ENCODE measurements at regions not wholly inside any gene's neighbourhood (a gene's known extent, or its start where the extent isn't known, plus 50 kb on each side); places are given as distances from the start of the nearest gene placed in this dataset.

DNA sequence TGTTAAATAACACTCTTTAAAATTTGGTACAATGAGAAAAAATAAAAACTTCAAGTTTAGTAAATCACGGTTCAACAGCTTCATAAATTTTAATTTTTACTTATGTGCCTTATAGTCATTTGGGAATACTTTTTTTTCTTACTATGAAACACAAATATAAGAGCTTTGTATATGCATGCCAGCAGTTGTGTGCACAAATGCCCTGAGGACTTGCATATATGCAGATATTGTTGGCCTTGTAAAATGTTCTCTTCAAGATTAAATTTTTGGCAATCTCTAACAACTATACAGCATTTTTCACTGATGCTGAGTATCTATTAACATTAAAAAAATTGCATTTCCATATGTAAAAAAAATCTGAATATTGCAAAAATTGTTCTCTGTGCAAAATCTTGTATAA, 458.7 kb upstream of the BRINP3 start:
- CTCF ChIA-PET: no interaction called here
- H3K23ac ChIP-seq (ENCODE audit: low read depth, low read length): no peak overlapping the region
- H3K27ac ChIP-seq (ENCODE audit: insufficient read depth, low read length): no peak overlapping the region
- no peak overlapping the region for H2BK15ac ChIP-seq (ENCODE audit: low read depth, low read length)
- dilution Hi-C loops (cut with HindIII; ENCODE audit: low sequenced_read_pairs, unreplicated experiment): no loop called here
- no peak overlapping the region for H4K8ac ChIP-seq (ENCODE audit: low read depth in 2 of 2, low read length in 2 of 2)
- no peak overlapping the region for H3K4me3 ChIP-seq (ENCODE audit: insufficient read depth, low read depth, low read length)
- BruUV-seq (replicated peaks): no TSS peak
- no peak overlapping the region for H4K91ac ChIP-seq (ENCODE audit: insufficient read depth, low read depth, low read length)
- no peak overlapping the region for H3K4ac ChIP-seq (ENCODE audit: low read depth, low read length)
- POLR2A ChIA-PET (ENCODE audit: unreplicated experiment): no interaction called here
- no peak overlapping the region for H3K56ac ChIP-seq (ENCODE audit: extremely low read depth, insufficient read depth, low read length)
- H2BK20ac ChIP-seq (ENCODE audit: low read depth, low read length): no peak overlapping the region
- no peak overlapping the region for H2BK120ac ChIP-seq (ENCODE audit: low read depth, low read length)
- H2AK5ac ChIP-seq (ENCODE audit: low read depth, low read length): no peak overlapping the region
- no peak overlapping the region for H3K18ac ChIP-seq (ENCODE audit: low read depth, low read length)
- H3K4me2 ChIP-seq (ENCODE audit: low read depth, low read length): no peak overlapping the region
- no peaks in the 10 kb centered on the region for H3K4me1 ChIP-seq (ENCODE audit: control insufficient read depth, insufficient read depth, low read length)
- no peaks in the 10 kb centered on the region for H3K9me1 ChIP-seq (ENCODE audit: insufficient read depth, low read length)
- ATAC-seq (ENCODE audit: low read depth) (no peak), DNase-seq (no peak)
- H3K14ac ChIP-seq (replicated peaks; ENCODE audit: low read depth, low read length): no peak overlapping the region
- no peak overlapping the region for H2AK9ac ChIP-seq (replicated peaks; ENCODE audit: low read depth, low read length, poor library complexity)
- no peaks in the 10 kb centered on the region for H4K20me1 ChIP-seq (ENCODE audit: insufficient read depth, low read length)
- H3K9ac ChIP-seq (ENCODE audit: low read depth, low read length): no peak overlapping the region
- no peaks in the 10 kb centered on the region for H3K36me3 ChIP-seq (ENCODE audit: control insufficient read depth, insufficient read depth, low read length)
- H2AFZ ChIP-seq (replicated peaks; ENCODE audit: low read length, poor library complexity): no peak overlapping the region
- WGBS, 2 experiments (ENCODE audit: extremely low coverage in 2 of 2, insufficient read length in 1 of 2): no CpG with 5 or more reads among the region's 1 CpG
- H3K27me3 ChIP-seq (ENCODE audit: control insufficient read depth, insufficient read depth, low read length): no peaks in the 10 kb centered on the region
- intact Hi-C loops (cut with micrococcal nuclease): no loop called here
- TF ChIP-seq, protein P1, sequence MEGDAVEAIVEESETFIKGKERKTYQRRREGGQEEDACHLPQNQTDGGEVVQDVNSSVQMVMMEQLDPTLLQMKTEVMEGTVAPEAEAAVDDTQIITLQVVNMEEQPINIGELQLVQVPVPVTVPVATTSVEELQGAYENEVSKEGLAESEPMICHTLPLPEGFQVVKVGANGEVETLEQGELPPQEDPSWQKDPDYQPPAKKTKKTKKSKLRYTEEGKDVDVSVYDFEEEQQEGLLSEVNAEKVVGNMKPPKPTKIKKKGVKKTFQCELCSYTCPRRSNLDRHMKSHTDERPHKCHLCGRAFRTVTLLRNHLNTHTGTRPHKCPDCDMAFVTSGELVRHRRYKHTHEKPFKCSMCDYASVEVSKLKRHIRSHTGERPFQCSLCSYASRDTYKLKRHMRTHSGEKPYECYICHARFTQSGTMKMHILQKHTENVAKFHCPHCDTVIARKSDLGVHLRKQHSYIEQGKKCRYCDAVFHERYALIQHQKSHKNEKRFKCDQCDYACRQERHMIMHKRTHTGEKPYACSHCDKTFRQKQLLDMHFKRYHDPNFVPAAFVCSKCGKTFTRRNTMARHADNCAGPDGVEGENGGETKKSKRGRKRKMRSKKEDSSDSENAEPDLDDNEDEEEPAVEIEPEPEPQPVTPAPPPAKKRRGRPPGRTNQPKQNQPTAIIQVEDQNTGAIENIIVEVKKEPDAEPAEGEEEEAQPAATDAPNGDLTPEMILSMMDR (conservative IDR thresholded peaks at IDR 0.05; ENCODE audit: low read depth, low read length): no peak
- TF ChIP-seq BHLHE40 (IDR thresholded peaks at IDR 0.05; ENCODE audit: low read depth, low read length): no peak
- no peak for TF ChIP-seq RAD21 (IDR thresholded peaks at IDR 0.05; ENCODE audit: low read length)
- no peak for TF ChIP-seq MXI1 (IDR thresholded peaks at IDR 0.05; ENCODE audit: borderline replicate concordance, low read depth, low read length)
- no peak for TF ChIP-seq FOS (IDR thresholded peaks at IDR 0.05; ENCODE audit: low read depth, low read length)
- TF ChIP-seq NFE2L2 (IDR thresholded peaks at IDR 0.05; ENCODE audit: low read depth, low read length): no peak
- no peak for TF ChIP-seq POLR2A (IDR thresholded peaks at IDR 0.05; ENCODE audit: low read depth, low read length)
- TF ChIP-seq SMC3 (IDR thresholded peaks at IDR 0.05; ENCODE audit: low read depth, low read length): no peak
- no peak for TF ChIP-seq MAFK (IDR thresholded peaks at IDR 0.05; ENCODE audit: low read depth, low read length)
- no peak for TF ChIP-seq RFX5 (IDR thresholded peaks at IDR 0.05; ENCODE audit: low read depth, low read length)
- TF ChIP-seq, protein P2, sequence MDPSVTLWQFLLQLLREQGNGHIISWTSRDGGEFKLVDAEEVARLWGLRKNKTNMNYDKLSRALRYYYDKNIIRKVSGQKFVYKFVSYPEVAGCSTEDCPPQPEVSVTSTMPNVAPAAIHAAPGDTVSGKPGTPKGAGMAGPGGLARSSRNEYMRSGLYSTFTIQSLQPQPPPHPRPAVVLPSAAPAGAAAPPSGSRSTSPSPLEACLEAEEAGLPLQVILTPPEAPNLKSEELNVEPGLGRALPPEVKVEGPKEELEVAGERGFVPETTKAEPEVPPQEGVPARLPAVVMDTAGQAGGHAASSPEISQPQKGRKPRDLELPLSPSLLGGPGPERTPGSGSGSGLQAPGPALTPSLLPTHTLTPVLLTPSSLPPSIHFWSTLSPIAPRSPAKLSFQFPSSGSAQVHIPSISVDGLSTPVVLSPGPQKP (IDR thresholded peaks at IDR 0.05; ENCODE audit: borderline replicate concordance, low read depth, low read length): no peak
- TF ChIP-seq CHD1 (IDR thresholded peaks at IDR 0.05; ENCODE audit: low read depth, low read length): no peak
- TF ChIP-seq, protein P3, sequence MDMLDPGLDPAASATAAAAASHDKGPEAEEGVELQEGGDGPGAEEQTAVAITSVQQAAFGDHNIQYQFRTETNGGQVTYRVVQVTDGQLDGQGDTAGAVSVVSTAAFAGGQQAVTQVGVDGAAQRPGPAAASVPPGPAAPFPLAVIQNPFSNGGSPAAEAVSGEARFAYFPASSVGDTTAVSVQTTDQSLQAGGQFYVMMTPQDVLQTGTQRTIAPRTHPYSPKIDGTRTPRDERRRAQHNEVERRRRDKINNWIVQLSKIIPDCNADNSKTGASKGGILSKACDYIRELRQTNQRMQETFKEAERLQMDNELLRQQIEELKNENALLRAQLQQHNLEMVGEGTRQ (IDR thresholded peaks at IDR 0.05; ENCODE audit: low read depth, low read length): no peak
- TF ChIP-seq CEBPB (IDR thresholded peaks at IDR 0.05; ENCODE audit: low read depth, low read length): no peak
- TF ChIP-seq MAZ (IDR thresholded peaks at IDR 0.05; ENCODE audit: borderline replicate concordance, low read depth, low read length): no peak
- TF ChIP-seq RCOR1 (IDR thresholded peaks at IDR 0.05; ENCODE audit: insufficient replicate concordance, low read length): no peak
- H3K79me1 ChIP-seq (ENCODE audit: low read depth in 1 of 2, low read length in 2 of 2): no peaks in the 10 kb centered on the region
- H2BK5ac ChIP-seq (ENCODE audit: low read depth, low read length, poor library complexity, severe bottlenecking): no peak overlapping the region
- no peaks in the 10 kb centered on the region for H3K9me3 ChIP-seq (ENCODE audit: control insufficient read depth, insufficient read depth, low read length)
- in situ Hi-C loops (cut with MboI; ENCODE audit: low sequenced_read_pairs): no loop called here
- H4K5ac ChIP-seq (ENCODE audit: low read depth, low read length): no peak overlapping the region

All from IMR-90 (cell line).